Retinal pigment epithelial cell (primary cell): ENCODE measurements at regions not wholly inside any gene's neighbourhood (a gene's known extent, or its start where the extent isn't known, plus 50 kb on each side); places are given as distances from the start of the nearest gene placed in this dataset.

Experiments
- DNase-seq: peaks from one replicate; pipeline ENCODE4 v3.0.0-alpha.2; 2010; ENCODE audit warnings: low read depth
- H3K4me3 ChIP-seq: 2 replicates; pipeline ENCODE4 v1.5.1; 2011; ENCODE audit warnings: mild to moderate bottlenecking, low read length, control low read depth, moderate library complexity
- TF ChIP-seq, protein P1 (sequence below): conservative IDR thresholded peaks from 2 replicates; pipeline ENCODE4 v1.5.1; 2011; ENCODE audit warnings: low read depth, low read length, control low read depth, inconsistent platforms

DNA sequence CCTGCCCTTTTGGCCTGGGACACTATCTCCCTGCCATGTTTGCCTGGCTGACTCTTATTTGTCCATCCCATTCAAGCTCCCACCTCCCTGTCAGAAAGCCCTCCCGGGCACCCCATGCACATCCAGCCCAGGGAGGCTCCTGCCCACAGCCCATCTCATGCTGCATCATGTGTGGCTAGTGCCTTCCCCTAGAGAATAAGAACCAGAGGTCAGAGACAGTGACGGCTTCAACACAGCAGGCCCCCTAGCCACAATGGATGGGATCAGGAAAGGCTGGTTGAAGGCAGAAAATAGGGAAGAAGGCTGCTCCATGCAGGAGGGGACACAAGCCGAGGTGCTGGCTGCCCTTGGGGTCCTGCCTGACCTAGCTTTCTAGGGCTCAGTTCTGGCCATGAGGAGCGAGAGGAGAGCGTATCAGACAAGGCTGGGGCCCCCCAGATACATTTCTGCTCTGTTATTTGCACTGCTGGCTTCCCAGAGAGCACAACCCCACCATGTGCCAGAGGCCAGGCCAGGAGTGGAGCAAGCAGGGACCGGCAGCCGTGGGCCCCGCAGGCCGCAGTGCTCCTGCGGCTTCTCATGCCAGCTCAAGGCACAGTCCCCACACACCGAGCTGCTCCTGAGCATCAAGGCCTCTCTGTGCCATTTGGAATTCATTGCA lies 161.1 kb upstream of the ZMIZ1 start:
- H3K4me3 ChIP-seq, result no peak overlapping the region
- TF ChIP-seq, protein P1, sequence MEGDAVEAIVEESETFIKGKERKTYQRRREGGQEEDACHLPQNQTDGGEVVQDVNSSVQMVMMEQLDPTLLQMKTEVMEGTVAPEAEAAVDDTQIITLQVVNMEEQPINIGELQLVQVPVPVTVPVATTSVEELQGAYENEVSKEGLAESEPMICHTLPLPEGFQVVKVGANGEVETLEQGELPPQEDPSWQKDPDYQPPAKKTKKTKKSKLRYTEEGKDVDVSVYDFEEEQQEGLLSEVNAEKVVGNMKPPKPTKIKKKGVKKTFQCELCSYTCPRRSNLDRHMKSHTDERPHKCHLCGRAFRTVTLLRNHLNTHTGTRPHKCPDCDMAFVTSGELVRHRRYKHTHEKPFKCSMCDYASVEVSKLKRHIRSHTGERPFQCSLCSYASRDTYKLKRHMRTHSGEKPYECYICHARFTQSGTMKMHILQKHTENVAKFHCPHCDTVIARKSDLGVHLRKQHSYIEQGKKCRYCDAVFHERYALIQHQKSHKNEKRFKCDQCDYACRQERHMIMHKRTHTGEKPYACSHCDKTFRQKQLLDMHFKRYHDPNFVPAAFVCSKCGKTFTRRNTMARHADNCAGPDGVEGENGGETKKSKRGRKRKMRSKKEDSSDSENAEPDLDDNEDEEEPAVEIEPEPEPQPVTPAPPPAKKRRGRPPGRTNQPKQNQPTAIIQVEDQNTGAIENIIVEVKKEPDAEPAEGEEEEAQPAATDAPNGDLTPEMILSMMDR, result no peak
- DNase-seq, result no peak

GRCh38 chr10:78909221-78909620 lies 159.5 kb upstream of the ZMIZ1 start:
- no peak for DNase-seq
- TF ChIP-seq, protein P1, result no peak
- no peak overlapping the region for H3K4me3 ChIP-seq

DNA sequence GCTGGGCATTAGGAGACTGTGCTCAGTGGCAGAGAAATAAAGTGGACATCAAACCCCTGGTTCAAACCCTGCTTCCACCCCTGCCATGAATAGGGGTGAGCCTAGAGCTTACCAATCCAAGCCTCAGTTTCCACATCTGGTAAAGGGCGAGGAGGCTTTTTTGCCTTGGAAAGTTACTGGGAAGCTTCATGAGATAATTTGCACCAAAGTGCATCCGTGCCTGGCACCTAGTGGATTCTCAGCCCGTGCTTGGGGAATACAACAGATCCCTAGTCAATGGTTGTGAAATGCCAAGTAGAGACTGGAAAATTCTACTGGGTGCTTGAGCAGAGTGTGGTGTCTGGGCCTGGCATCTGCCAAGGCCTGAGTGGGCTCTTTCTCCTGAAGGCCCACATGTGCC lies 158.7 kb upstream of the ZMIZ1 start:
- H3K4me3 ChIP-seq, result no peak overlapping the region
- TF ChIP-seq, protein P1, result no peak
- DNase-seq, result no peak

- no peak overlapping the region for H3K4me3 ChIP-seq
- DNase-seq, result no peak
- TF ChIP-seq, protein P1, result no peak
Measured at GRCh38 chr10:78910476-78910875, 158.3 kb upstream of the ZMIZ1 start.

- DNase-seq, result no peak
- no peak overlapping the region for H3K4me3 ChIP-seq
- TF ChIP-seq, protein P1, result no peak
Measured at GRCh38 chr10:78910886-78911285, 157.9 kb upstream of the ZMIZ1 start.

DNA sequence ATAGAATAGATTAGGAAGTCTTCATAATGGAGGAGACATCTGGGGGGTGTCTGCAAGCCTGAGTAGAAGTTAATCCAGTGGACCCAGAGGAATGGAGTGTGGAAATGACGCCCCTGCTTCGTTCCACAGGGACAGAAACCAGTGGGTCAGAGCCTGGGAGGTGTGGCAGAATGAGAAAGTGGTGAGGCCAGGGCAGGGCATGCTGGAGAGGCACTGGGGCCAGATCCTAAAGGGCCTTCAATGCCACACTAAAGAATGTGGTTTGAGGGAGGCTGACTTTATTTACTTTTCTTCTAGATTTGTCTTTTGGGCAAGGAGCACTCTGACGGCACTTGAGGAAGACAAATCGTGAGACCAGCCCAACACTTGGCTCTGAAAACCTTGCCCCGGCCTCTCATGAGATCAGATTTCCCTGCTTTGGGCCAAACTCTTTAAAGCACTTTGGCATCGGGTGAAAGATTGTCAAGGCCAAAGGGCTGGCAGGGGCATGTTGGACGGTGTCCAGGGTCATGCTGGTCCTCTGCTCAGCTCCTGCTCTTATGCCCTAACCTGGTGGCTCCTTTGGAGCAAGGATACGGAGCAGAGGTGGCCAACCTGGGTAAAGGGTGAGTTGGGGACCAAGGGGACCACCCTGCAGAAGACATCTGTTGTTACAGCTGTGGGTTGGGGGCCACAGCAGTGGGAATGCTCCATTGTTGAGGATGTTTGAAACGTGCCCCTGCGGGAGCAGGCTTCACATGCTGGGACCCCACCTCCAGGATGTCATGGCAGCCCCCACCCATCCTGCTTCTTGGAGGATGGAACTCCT lies 157.0 kb upstream of the ZMIZ1 start:
- TF ChIP-seq, protein P1, result no peak
- H3K4me3 ChIP-seq, result no peak overlapping the region

More for the DNA sequence above, 157.0 kb upstream of the ZMIZ1 start:
- DNase-seq, result no peak
